Left lung (tissue), 4 donors: ENCODE measurements at regions not wholly inside any gene's neighbourhood (a gene's known extent, or its start where the extent isn't known, plus 50 kb on each side); places are given as distances from the start of the nearest gene placed in this dataset.
"Not testable (repeated sequence)": the region's sequence is repeated elsewhere in the genome, so short reads cannot be mapped to it uniquely, and the experiment has no call there.

Experiments
- ATAC-seq: fragments of 200-7000 bp; cut with Tn5 transposase; one replicate; pipeline ENCODE4 v1.9.1; 2020; ENCODE audit warnings: moderate library complexity
- DNase-seq, 4 donors: peaks; one replicate each; pipeline ENCODE4 v3.0.0-alpha.2; 2013 to 2020
- H3K27ac ChIP-seq, 2 donors: fragments of 200-600 bp; sonication (generic) in 1 of 2; one replicate each; pipeline versions ENCODE4 v1.5.0 to v1.8.0; 2020 to 2021
- H3K27me3 ChIP-seq, 2 donors: fragments of 200-600 bp; sonication (generic) in 1 of 2; one replicate each; pipeline versions ENCODE4 v1.5.0 to v1.8.0; 2020 to 2021
- H3K36me3 ChIP-seq, 2 donors: fragments of 200-600 bp; sonication (generic) in 1 of 2; one replicate each; pipeline versions ENCODE4 v1.5.0 to v1.8.0; 2020 to 2021
- H3K4me1 ChIP-seq, 2 donors: fragments of 200-600 bp; one replicate each; pipeline ENCODE4 v1.8.0; 2021
- H3K4me3 ChIP-seq, 2 donors: fragments of 200-600 bp; sonication (generic) in 1 of 2; one replicate each; pipeline versions ENCODE4 v1.5.0 to v1.8.0; 2020 to 2021; ENCODE audit warnings: mild to moderate bottlenecking in 1 of 2
- H3K9me3 ChIP-seq, 2 donors: fragments of 200-600 bp; sonication (generic) in 1 of 2; one replicate each; pipeline versions ENCODE4 v1.5.0 to v1.8.0; 2020 to 2021
- CTCF ChIP-seq, 2 donors: fragments of 200-600 bp; sonication (generic) in 1 of 2; IDR thresholded peaks; one replicate each; pipeline versions ENCODE4 v1.5.0 to v1.8.0; 2021; ENCODE audit warnings: antibody characterized with exemption in 2 of 2
- intact Hi-C, 2 donors: fragments of 100-400 bp; cut with DNase I; formaldehyde crosslinking; loops; one replicate each; pipeline versions ENCODE4 v1.11.2 to v1.14.2; 2022
- donor health status: DM: no; HTN: yes; CAD: no.
- donor health status: DM: no; HTN: no; CAD: no.

GRCh38 chr11:43164831-43165230 lies 147.0 kb upstream of the API5 start:
- Histone ChIP-seq H3K27ac (no peak overlapping the region), H3K4me3 (no peak overlapping the region), H3K27me3 (no peaks in the 10 kb centered on the region), H3K9me3 (peaks cover 0 to 10% of the 10 kb centered on the region in 2 donors), H3K4me1 (no peaks in the 10 kb centered on the region), H3K36me3 (no peaks in the 10 kb centered on the region)
- no peak for TF ChIP-seq CTCF (IDR thresholded peaks at IDR 0.05)
- intact Hi-C loops = no loop called here
- ATAC-seq (no peak), DNase-seq (no peak)

- H3K27ac ChIP-seq, DNase-seq, H3K4me1 ChIP-seq, intact Hi-C loops, H3K36me3 ChIP-seq, ATAC-seq, H3K9me3 ChIP-seq, H3K27me3 ChIP-seq, H3K4me3 ChIP-seq: not testable (repeated sequence)
These were observed 146.4 kb upstream of the API5 start for GRCh38 chr11:43165393-43165792.

GRCh38 chr11:43168241-43168640 lies 143.6 kb upstream of the API5 start:
- H3K36me3 ChIP-seq, H3K27ac ChIP-seq, DNase-seq, H3K4me1 ChIP-seq, H3K9me3 ChIP-seq, intact Hi-C loops, ATAC-seq, H3K27me3 ChIP-seq, H3K4me3 ChIP-seq: not testable (repeated sequence)

GRCh38 chr11:43172477-43172876 lies 139.3 kb upstream of the API5 start:
- no peak for ATAC-seq
- no peaks in the 10 kb centered on the region for H3K27me3 ChIP-seq
- peaks cover 0 to 2% of the 10 kb centered on the region in 2 donors for H3K9me3 ChIP-seq
- no peaks in the 10 kb centered on the region for H3K36me3 ChIP-seq
- TF ChIP-seq CTCF (IDR thresholded peaks at IDR 0.05) = no peak
- no peak overlapping the region for H3K4me3 ChIP-seq
- H3K27ac ChIP-seq = no peak overlapping the region
- intact Hi-C loops = no loop called here
- no peaks in the 10 kb centered on the region for H3K4me1 ChIP-seq
- DNase-seq = no peak

GRCh38 chr11:43177975-43178374 lies 133.8 kb upstream of the API5 start:
- intact Hi-C loops = no loop called here

GRCh38 chr11:43194459-43194858 lies 117.3 kb upstream of the API5 start:
- DNase-seq, H3K4me3 ChIP-seq, H3K4me1 ChIP-seq, intact Hi-C loops, H3K27ac ChIP-seq, H3K36me3 ChIP-seq, H3K27me3 ChIP-seq, ATAC-seq, H3K9me3 ChIP-seq: not testable (repeated sequence)

More at GRCh38 chr11:43177975-43178374, 133.8 kb upstream of the API5 start:
- H3K9me3 ChIP-seq = no peaks in the 10 kb centered on the region
- no peak for TF ChIP-seq CTCF (IDR thresholded peaks at IDR 0.05)
- H3K27me3 ChIP-seq = no peaks in the 10 kb centered on the region
- H3K4me3 ChIP-seq = no peak overlapping the region
- no peaks in the 10 kb centered on the region for H3K4me1 ChIP-seq
- H3K36me3 ChIP-seq = no peaks in the 10 kb centered on the region
- no peak overlapping the region for H3K27ac ChIP-seq
- ATAC-seq = no peak
- no peak for DNase-seq

GRCh38 chr11:43197379-43197778 lies 114.4 kb upstream of the API5 start:
- no peak overlapping the region for H3K4me3 ChIP-seq
- intact Hi-C loops = no loop called here
- H3K9me3 ChIP-seq = peaks cover 0 to 10% of the 10 kb centered on the region in 2 donors
- ATAC-seq (no peak), DNase-seq (no peak)
- H3K36me3 ChIP-seq = no peaks in the 10 kb centered on the region
- H3K27ac ChIP-seq = no peak overlapping the region
- no peaks in the 10 kb centered on the region for H3K4me1 ChIP-seq
- no peak for TF ChIP-seq CTCF (IDR thresholded peaks at IDR 0.05)
- no peaks in the 10 kb centered on the region for H3K27me3 ChIP-seq
